A673 (cell line): ENCODE measurements at regions not wholly inside any gene's neighbourhood (a gene's known extent, or its start where the extent isn't known, plus 50 kb on each side); places are given as distances from the start of the nearest gene placed in this dataset.
A peak's percentile ranks its signal among the peaks of the same experiment; 100 is the strongest.

Source experiments
- BruUV-seq: library from RNA; stranded (reverse); fragments of 400-500 nt; replicated peaks from 2 replicates; lab custom pipeline; 2021; lab: Mats Ljungman, UMichigan
- CTCF ChIA-PET: fragments of 300-600 bp; sonication (Branson Sonifier 250); formaldehyde crosslinking; loops from one replicate; lab custom pipeline; 2022; ENCODE audit warnings: antibody characterized with exemption; lab: Charles Lee
- POLR2A ChIA-PET: fragments of 300-600 bp; sonication (Branson Sonifier 250); formaldehyde crosslinking; loops from one replicate; lab custom pipeline; 2022; ENCODE audit warnings: antibody characterized with exemption; ENCODE audit not compliant: low non-redundant PET; lab: Charles Lee
- DNase-seq: peaks from one replicate; pipeline ENCODE4 v3.0.0-alpha.2; 2015; ENCODE audit warnings: low spot score
- H3K27ac ChIP-seq: fragments of 200-600 bp; sonication (generic); 2 replicates; pipeline ENCODE4 v1.5.1; 2016; ENCODE audit warnings: mixed run types, low read depth, mild to moderate bottlenecking, mixed read lengths, antibody characterized with exemption, low read length; ENCODE audit not compliant: poor library complexity, severe bottlenecking
- H3K27me3 ChIP-seq: fragments of 200-600 bp; sonication (generic); replicated peaks from 2 replicates; pipeline ENCODE4 v1.6.1; 2017; ENCODE audit warnings: mixed run types, low read depth, mild to moderate bottlenecking, mixed read lengths, antibody characterized with exemption, low read length; ENCODE audit not compliant: insufficient read depth, poor library complexity
- H3K36me3 ChIP-seq: fragments of 200-600 bp; sonication (generic); 2 replicates; pipeline ENCODE4 v1.6.1; 2016; ENCODE audit warnings: mixed run types, mild to moderate bottlenecking, mixed read lengths, antibody characterized with exemption, low read length; ENCODE audit not compliant: insufficient read depth, poor library complexity, severe bottlenecking
- H3K4me1 ChIP-seq: fragments of 200-600 bp; sonication (generic); 2 replicates; pipeline ENCODE4 v1.6.1; 2017; ENCODE audit warnings: mixed run types, mild to moderate bottlenecking, mixed read lengths, antibody characterized with exemption, low read length; ENCODE audit not compliant: insufficient read depth, poor library complexity, severe bottlenecking
- H3K4me3 ChIP-seq: fragments of 200-600 bp; sonication (generic); 2 replicates; pipeline ENCODE4 v1.5.1; 2016; ENCODE audit warnings: low read depth, mixed run types, mild to moderate bottlenecking, mixed read lengths, low read length; ENCODE audit not compliant: poor library complexity, severe bottlenecking
- H3K9me3 ChIP-seq: fragments of 200-600 bp; sonication (generic); 2 replicates; pipeline ENCODE4 v1.6.1; 2016; ENCODE audit warnings: mixed run types, low read depth, mild to moderate bottlenecking, mixed read lengths, antibody characterized with exemption, low read length; ENCODE audit not compliant: poor library complexity, severe bottlenecking
- CTCF ChIP-seq: fragments of 300-800, 200-600 bp; sonication (generic); conservative IDR thresholded peaks from 2 replicates; pipeline ENCODE4 v1.5.1; 2017; ENCODE audit warnings: low read depth, mild to moderate bottlenecking, antibody characterized with exemption, low read length, moderate library complexity, mixed read lengths
- EZH2 ChIP-seq: fragments of 200-600 bp; sonication (generic); IDR thresholded peaks from 2 replicates; pipeline ENCODE4 v1.6.1; 2017; ENCODE audit warnings: borderline replicate concordance, low read depth, mild to moderate bottlenecking, mixed read lengths, antibody characterized with exemption, low read length; ENCODE audit not compliant: poor library complexity, severe bottlenecking
- intact Hi-C: fragments of 100-400 bp; cut with micrococcal nuclease; formaldehyde crosslinking; loops from one replicate; pipeline ENCODE4 v1.10.0; 2022; ENCODE audit not compliant: unreplicated experiment

- Histone ChIP-seq H3K9me3 (no peaks in the 10 kb centered on the region), H3K4me1 (peaks cover 33% of the 10 kb centered on the region), H3K27me3 (no peaks in the 10 kb centered on the region), H3K4me3 (no peak overlapping the region), H3K27ac (no peak overlapping the region), H3K36me3 (no peaks in the 10 kb centered on the region)
- POLR2A ChIA-PET: interaction anchor here (0.5 kb wide), 1 partner anchor 488 kb away, joined by 9 read pairs; no protein-coding TSS in a partner anchor
- intact Hi-C loops: loop anchor here (5.0 kb wide), 1 partner anchor 168 kb away; no protein-coding TSS in a partner anchor
- DNase-seq: no peak
- CTCF ChIA-PET: no interaction called here
- TF ChIP-seq CTCF (no peak), EZH2 (no peak)
- BruUV-seq: no TSS peak
Observed at GRCh38 chr11:112780351-112781087, 180.7 kb upstream of the NCAM1 start.

DNA sequence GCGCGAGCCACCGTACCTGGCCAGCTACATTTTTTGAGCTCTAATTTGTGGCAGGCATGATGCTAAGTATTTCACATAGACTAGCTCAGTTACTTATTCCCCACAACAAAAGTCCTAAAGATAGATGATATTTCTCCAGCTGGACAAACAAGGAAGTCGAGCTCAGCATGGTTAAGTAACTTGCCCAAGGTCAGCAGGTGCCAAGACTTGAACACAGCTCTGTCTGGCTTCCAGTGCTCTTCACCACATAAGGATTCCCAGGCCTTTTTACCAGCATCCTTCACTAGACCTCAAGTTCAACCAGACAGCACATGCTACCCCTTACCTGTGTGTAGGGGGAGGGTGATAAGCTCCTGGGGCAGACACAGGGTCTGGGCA lies 177.3 kb upstream of the NCAM1 start:
- TF ChIP-seq CTCF (no peak), EZH2 (no peak)
- no peak for DNase-seq
- no TSS peak for BruUV-seq
- intact Hi-C loops: loop anchor here (5.0 kb wide), 1 partner anchor 172 kb away; no protein-coding TSS in a partner anchor
- Histone ChIP-seq H3K27me3 (no peaks in the 10 kb centered on the region), H3K4me3 (peak overlapping the region; percentile 40), H3K4me1 (peaks cover 20% of the 10 kb centered on the region), H3K9me3 (no peaks in the 10 kb centered on the region), H3K36me3 (no peaks in the 10 kb centered on the region), H3K27ac (no peak overlapping the region)
- ChIA-PET POLR2A (no interaction called here), CTCF (interaction anchor here (1.1 kb wide), 2 partner anchors 14 to 196 kb away, joined by 3 to 7 read pairs; no protein-coding TSS in a partner anchor)

DNA sequence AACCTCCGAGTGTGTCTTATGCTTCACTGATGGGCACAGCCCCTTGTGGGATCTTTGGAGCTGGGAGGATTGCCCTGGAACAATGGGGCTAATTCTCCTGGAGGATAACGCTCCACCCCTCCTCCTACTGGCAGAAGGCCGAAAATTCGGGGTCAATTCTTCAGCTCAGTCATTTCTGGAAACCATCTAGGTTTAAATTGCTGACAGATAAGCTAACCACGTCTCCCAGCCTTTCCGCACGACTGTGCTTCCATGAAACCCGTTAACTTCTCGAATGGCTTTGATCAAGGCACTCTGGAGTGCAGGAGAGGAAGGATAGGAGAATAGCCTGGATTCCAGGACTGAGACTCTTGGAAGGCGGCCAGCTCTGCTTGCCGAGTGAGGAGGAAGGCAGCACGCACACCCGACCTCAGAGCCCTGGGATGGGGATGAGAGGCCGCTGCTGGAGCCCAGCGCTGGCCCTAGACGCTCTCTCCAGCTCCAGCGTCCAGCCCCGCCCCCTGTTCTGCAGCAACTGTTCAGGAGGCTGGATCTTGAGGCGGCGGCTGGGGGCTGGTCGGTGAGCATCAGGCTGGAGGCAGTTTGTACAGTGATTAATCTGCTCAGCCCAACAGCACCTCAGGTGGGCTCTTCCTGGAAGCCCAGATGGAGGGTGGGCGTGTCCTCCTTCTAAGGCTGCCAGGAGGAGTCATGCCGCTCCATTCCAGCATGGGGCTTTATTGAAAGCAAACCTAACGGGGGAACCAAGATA lies 176.7 kb upstream of the NCAM1 start:
- POLR2A ChIA-PET: no interaction called here
- no TSS peak for BruUV-seq
- intact Hi-C loops: loop anchor here (5.0 kb wide), 1 partner anchor 172 kb away; no protein-coding TSS in a partner anchor
- H3K4me3 ChIP-seq: peak overlapping the region; percentile 40
- peak; percentile 78 for DNase-seq
- H3K9me3 ChIP-seq: no peaks in the 10 kb centered on the region
- CTCF ChIA-PET: interaction anchor here (1.1 kb wide), 2 partner anchors 14 to 196 kb away, joined by 3 to 7 read pairs; no protein-coding TSS in a partner anchor
- TF ChIP-seq CTCF (peak; percentile 24; the same call in 1 of the 2 replicates), EZH2 (no peak)
- no peaks in the 10 kb centered on the region for H3K36me3 ChIP-seq
- no peaks in the 10 kb centered on the region for H3K27me3 ChIP-seq
- H3K4me1 ChIP-seq: peaks cover 20% of the 10 kb centered on the region
- no peak overlapping the region for H3K27ac ChIP-seq
